DND-41 (cell line): ENCODE measurements at regions not wholly inside any gene's neighbourhood (a gene's known extent, or its start where the extent isn't known, plus 50 kb on each side); places are given as distances from the start of the nearest gene placed in this dataset.

Source experiments
- ATAC-seq: fragments of 200-7000 bp; cut with Tn5 transposase; 3 replicates; pipeline ENCODE4 v1.9.1; 2021; ENCODE audit warnings: low read depth; ENCODE audit not compliant: insufficient read depth
- DNase-seq: peaks from one replicate; pipeline ENCODE4 v3.0.0-alpha.2; 2020
- H2AFZ ChIP-seq: 2 replicates; pipeline ENCODE4 v1.6.0; 2012; ENCODE audit warnings: low read depth, low read length
- H3K27ac ChIP-seq: 2 replicates; pipeline ENCODE4 v1.5.1; 2012; ENCODE audit warnings: low read length, inconsistent platforms
- H3K27me3 ChIP-seq: fragments of 200-600 bp; sonication (generic); 2 replicates; pipeline ENCODE4 v1.6.0; 2012; ENCODE audit warnings: low read length, mild to moderate bottlenecking, inconsistent platforms; ENCODE audit not compliant: insufficient read depth, poor library complexity
- H3K36me3 ChIP-seq: 2 replicates; pipeline ENCODE4 v1.5.1; 2012; ENCODE audit warnings: low read length, inconsistent platforms; ENCODE audit not compliant: insufficient read depth
- H3K4me1 ChIP-seq: 2 replicates; pipeline ENCODE4 v1.5.1; 2012; ENCODE audit warnings: mild to moderate bottlenecking, low read length; ENCODE audit not compliant: insufficient read depth
- H3K4me2 ChIP-seq: 2 replicates; pipeline ENCODE4 v1.6.0; 2012; ENCODE audit warnings: mild to moderate bottlenecking, moderate library complexity, low read length, inconsistent platforms; ENCODE audit not compliant: insufficient read depth
- H3K4me3 ChIP-seq, 2 experiments: fragments of 200-600 bp in 1 of 2; shearing (Covaris generic) in 1 of 2; 2 replicates each; pipeline ENCODE4 v1.5.1; 2012 to 2016; ENCODE audit warnings: inconsistent platforms in 2 of 2, low read length in 2 of 2, mild to moderate bottlenecking in 2 of 2, low read depth in 1 of 2, moderate library complexity in 1 of 2
- H3K79me2 ChIP-seq: 2 replicates; pipeline ENCODE4 v1.6.0; 2012; ENCODE audit warnings: low read length, inconsistent platforms; ENCODE audit not compliant: insufficient read depth
- H3K9ac ChIP-seq: 2 replicates; pipeline ENCODE4 v1.6.0; 2012; ENCODE audit warnings: low read depth, mild to moderate bottlenecking, inconsistent platforms, low read length, moderate library complexity
- H3K9me3 ChIP-seq: 2 replicates; pipeline ENCODE4 v1.5.1; 2012; ENCODE audit warnings: low read length, moderate library complexity, mild to moderate bottlenecking, inconsistent platforms; ENCODE audit not compliant: insufficient read depth, severe bottlenecking
- H4K20me1 ChIP-seq: 2 replicates; pipeline ENCODE4 v1.6.0; 2012; ENCODE audit warnings: low read length; ENCODE audit not compliant: insufficient read depth
- CTCF ChIP-seq: IDR thresholded peaks from 2 replicates; pipeline ENCODE4 v1.5.1; 2012; ENCODE audit warnings: borderline replicate concordance, low read length, moderate library complexity, mild to moderate bottlenecking; ENCODE audit not compliant: poor library complexity, severe bottlenecking; ENCODE audit errors: extremely low read depth
- EZH2 ChIP-seq: IDR thresholded peaks from 3 replicates; pipeline ENCODE4 v1.6.1; 2012; ENCODE audit warnings: borderline replicate concordance, low read depth, mild to moderate bottlenecking, moderate library complexity, low read length, inconsistent platforms; ENCODE audit not compliant: severe bottlenecking

- no peaks in the 10 kb centered on the region for H3K9me3 ChIP-seq
- H4K20me1 ChIP-seq: no peaks in the 10 kb centered on the region
- H3K4me3 ChIP-seq: no peak overlapping the region
- TF ChIP-seq EZH2 (no peak), CTCF (no peak)
- H2AFZ ChIP-seq: no peak overlapping the region
- no peaks in the 10 kb centered on the region for H3K79me2 ChIP-seq
- no peak for ATAC-seq
- peaks cover 3% of the 10 kb centered on the region for H3K27me3 ChIP-seq
- H3K27ac ChIP-seq: no peak overlapping the region
- H3K4me2 ChIP-seq: no peak overlapping the region
- no peaks in the 10 kb centered on the region for H3K36me3 ChIP-seq
- no peak for DNase-seq
- H3K9ac ChIP-seq: no peak overlapping the region
- no peaks in the 10 kb centered on the region for H3K4me1 ChIP-seq
These were observed 93.6 kb upstream of the MTAP start for GRCh38 chr9:21708856-21709255.

- no peaks in the 10 kb centered on the region for H3K79me2 ChIP-seq
- H3K4me2 ChIP-seq: no peak overlapping the region
- H3K27me3 ChIP-seq: peaks cover 3% of the 10 kb centered on the region
- no peaks in the 10 kb centered on the region for H3K4me1 ChIP-seq
- ATAC-seq: peak; percentile 72; the same call in 2 of the 3 replicates
- no peak overlapping the region for H3K27ac ChIP-seq
- H4K20me1 ChIP-seq: no peaks in the 10 kb centered on the region
- H3K9ac ChIP-seq: no peak overlapping the region
- H2AFZ ChIP-seq: no peak overlapping the region
- no peaks in the 10 kb centered on the region for H3K9me3 ChIP-seq
- TF ChIP-seq EZH2 (no peak), CTCF (peak; percentile 82)
- H3K4me3 ChIP-seq: no peak overlapping the region
- DNase-seq: peak; percentile 59
- no peaks in the 10 kb centered on the region for H3K36me3 ChIP-seq
These were observed 92.9 kb upstream of the MTAP start for GRCh38 chr9:21709464-21710058.

- Histone ChIP-seq H3K4me3 (no peak overlapping the region), H4K20me1 (no peaks in the 10 kb centered on the region), H3K9me3 (no peaks in the 10 kb centered on the region), H3K27ac (no peak overlapping the region), H3K27me3 (peaks cover 3% of the 10 kb centered on the region), H3K4me2 (no peak overlapping the region), H2AFZ (no peak overlapping the region), H3K79me2 (no peaks in the 10 kb centered on the region), H3K9ac (no peak overlapping the region), H3K4me1 (no peaks in the 10 kb centered on the region), H3K36me3 (no peaks in the 10 kb centered on the region)
- TF ChIP-seq CTCF (no peak), EZH2 (no peak)
- DNase-seq (no peak), ATAC-seq (no peak)
These were observed 91.8 kb upstream of the MTAP start for GRCh38 chr9:21710548-21711191.
